ENCODE measurements at regions not wholly inside any gene's neighbourhood (a gene's known extent, or its start where the extent isn't known, plus 50 kb on each side); places are given as distances from the start of the nearest gene placed in this dataset.
A peak's percentile ranks its signal among the peaks of the same experiment; 100 is the strongest.

GRCh38 chr14:71486279-71486678 is 445.9 kb upstream of the RGS6 start:
- ATAC-seq (peak; percentile 72), DNase-seq (ENCODE audit: low spot score) (no peak)
- intact Hi-C loops (cut with DNase I), result no loop called here

- intact Hi-C loops (cut with DNase I), result no loop called here
- DNase-seq (ENCODE audit: low spot score) (no peak), ATAC-seq (no peak)
These were observed 444.8 kb upstream of the RGS6 start for GRCh38 chr14:71487449-71487848.

- ATAC-seq (no peak), DNase-seq (ENCODE audit: low spot score) (no peak)
- intact Hi-C loops (cut with DNase I), result no loop called here
These were observed 444.3 kb upstream of the RGS6 start for GRCh38 chr14:71487941-71488340.

GRCh38 chr14:71488703-71489191 is 443.5 kb upstream of the RGS6 start:
- ATAC-seq (peak; percentile 56), DNase-seq (ENCODE audit: low spot score) (no peak)
- intact Hi-C loops (cut with DNase I), result no loop called here

- ATAC-seq (no peak), DNase-seq (ENCODE audit: low spot score) (no peak)
- intact Hi-C loops (cut with DNase I), result no loop called here
These were observed 442.5 kb upstream of the RGS6 start for GRCh38 chr14:71489742-71490141.

- intact Hi-C loops (cut with DNase I), result no loop called here
- DNase-seq (ENCODE audit: low spot score) (no peak), ATAC-seq (peak; percentile 67)
These were observed 440.3 kb upstream of the RGS6 start for GRCh38 chr14:71491931-71492330.

- DNase-seq (ENCODE audit: low spot score), result no peak
- peak; percentile 8 for ATAC-seq
- intact Hi-C loops (cut with DNase I), result no loop called here
These were observed 439.9 kb upstream of the RGS6 start for GRCh38 chr14:71492346-71492745.

- no peak for DNase-seq (ENCODE audit: low spot score)
- intact Hi-C loops (cut with DNase I), result no loop called here
- ATAC-seq, result peak; percentile 58
These were observed 434.6 kb upstream of the RGS6 start for GRCh38 chr14:71497645-71498086.

- DNase-seq (ENCODE audit: low spot score) (no peak), ATAC-seq (no peak)
- intact Hi-C loops (cut with DNase I), result no loop called here
These were observed 434.0 kb upstream of the RGS6 start for GRCh38 chr14:71498212-71498611.

GRCh38 chr14:71499018-71499417 is 433.2 kb upstream of the RGS6 start:
- intact Hi-C loops (cut with DNase I), result no loop called here
- ATAC-seq (no peak), DNase-seq (ENCODE audit: low spot score) (no peak)

- DNase-seq (ENCODE audit: low spot score), result no peak
- intact Hi-C loops (cut with DNase I), result no loop called here
- no peak for ATAC-seq
These were observed 424.5 kb upstream of the RGS6 start for GRCh38 chr14:71507681-71508080.

GRCh38 chr14:71508901-71509300 is 423.3 kb upstream of the RGS6 start:
- DNase-seq (ENCODE audit: low spot score) (no peak), ATAC-seq (peak; percentile 30)
- intact Hi-C loops (cut with DNase I), result no loop called here

GRCh38 chr14:71511152-71511551 is 421.1 kb upstream of the RGS6 start:
- intact Hi-C loops (cut with DNase I), result no loop called here
- ATAC-seq (no peak), DNase-seq (ENCODE audit: low spot score) (no peak)

- ATAC-seq (no peak), DNase-seq (ENCODE audit: low spot score) (no peak)
- intact Hi-C loops (cut with DNase I), result no loop called here
These were observed 417.0 kb upstream of the RGS6 start for GRCh38 chr14:71514941-71515919.

GRCh38 chr14:71521238-71522135 is 410.7 kb upstream of the RGS6 start:
- intact Hi-C loops (cut with DNase I), result loop anchor here (2.0 kb wide), 1 partner anchor 125 kb away; no protein-coding TSS in a partner anchor
- no peak for ATAC-seq
- DNase-seq (ENCODE audit: low spot score), result no peak

GRCh38 chr14:71523630-71524319 is 408.5 kb upstream of the RGS6 start:
- ATAC-seq (no peak), DNase-seq (ENCODE audit: low spot score) (no peak)
- intact Hi-C loops (cut with DNase I), result no loop called here

GRCh38 chr14:71524320-71524982 is 407.8 kb upstream of the RGS6 start:
- intact Hi-C loops (cut with DNase I), result no loop called here
- DNase-seq (ENCODE audit: low spot score), result no peak
- ATAC-seq, result no peak

- intact Hi-C loops (cut with DNase I), result no loop called here
- ATAC-seq (no peak), DNase-seq (ENCODE audit: low spot score) (no peak)
These were observed 406.5 kb upstream of the RGS6 start for GRCh38 chr14:71525663-71526221.
